Fibroblast of lung (primary cell): ENCODE measurements at regions not wholly inside any gene's neighbourhood (a gene's known extent, or its start where the extent isn't known, plus 50 kb on each side); places are given as distances from the start of the nearest gene placed in this dataset.

Source experiments
- DNase-seq, 2 donors: peaks; one replicate each; pipeline versions ENCODE4 v3.0.0 to v3.0.0-alpha.2; 2010; ENCODE audit warnings: low read depth in 2 of 2
- H2AFZ ChIP-seq: 2 replicates; pipeline ENCODE4 v1.5.1; 2012; ENCODE audit warnings: low read length, control low read depth, inconsistent platforms
- H3K27ac ChIP-seq: 2 replicates; pipeline ENCODE4 v1.5.1; 2011; ENCODE audit warnings: low read length, control low read depth; ENCODE audit not compliant: insufficient read depth
- H3K27me3 ChIP-seq: 2 replicates; pipeline ENCODE4 v1.5.1; 2011; ENCODE audit warnings: mild to moderate bottlenecking, low read length; ENCODE audit not compliant: control insufficient read depth, insufficient read depth
- H3K36me3 ChIP-seq: 2 replicates; pipeline ENCODE4 v1.5.1; 2011; ENCODE audit warnings: low read length; ENCODE audit not compliant: control insufficient read depth, insufficient read depth
- H3K4me1 ChIP-seq: 2 replicates; pipeline ENCODE4 v1.5.1; 2011; ENCODE audit warnings: low read length; ENCODE audit not compliant: control insufficient read depth, insufficient read depth; ENCODE audit errors: extremely low read depth
- H3K4me2 ChIP-seq: 2 replicates; pipeline ENCODE4 v1.5.1; 2011; ENCODE audit warnings: low read length, control low read depth; ENCODE audit not compliant: insufficient read depth; ENCODE audit errors: extremely low read depth
- H3K4me3 ChIP-seq, 4 experiments: fragments of 200-600 bp in 1 of 4; sonication (generic) in 1 of 4; replicated peaks in 1 of 4; 2 replicates each; pipeline ENCODE4 v1.5.1; 2011 to 2016; ENCODE audit warnings: low read length in 4 of 4, low read depth in 3 of 4, mild to moderate bottlenecking in 3 of 4, control low read depth in 2 of 4, inconsistent platforms in 1 of 4, mixed read lengths in 1 of 4; ENCODE audit not compliant: insufficient read depth in 1 of 4; ENCODE audit errors: control extremely low read depth in 1 of 4
- H3K79me2 ChIP-seq: 2 replicates; pipeline ENCODE4 v1.5.1; 2012; ENCODE audit warnings: mild to moderate bottlenecking, low read length, inconsistent platforms; ENCODE audit not compliant: control insufficient read depth, insufficient read depth
- H3K9ac ChIP-seq: 2 replicates; pipeline ENCODE4 v1.5.1; 2011; ENCODE audit warnings: mild to moderate bottlenecking, low read length, control low read depth; ENCODE audit not compliant: insufficient read depth
- H3K9me3 ChIP-seq: 2 replicates; pipeline ENCODE4 v1.5.1; 2012; ENCODE audit warnings: low read depth, low read length; ENCODE audit not compliant: control insufficient read depth, insufficient read depth
- H4K20me1 ChIP-seq: 2 replicates; pipeline ENCODE4 v1.5.1; 2011; ENCODE audit warnings: low read length; ENCODE audit not compliant: control insufficient read depth, insufficient read depth; ENCODE audit errors: extremely low read depth
- CTCF ChIP-seq, 2 donors: IDR thresholded peaks in 1 of 2; conservative IDR thresholded peaks in 1 of 2; 1 replicate in 1 of 2; 2 replicates in 1 of 2; pipeline ENCODE4 v1.5.1; 2011 to 2012; ENCODE audit warnings: low read length in 2 of 2, control low read depth in 1 of 2, inconsistent platforms in 1 of 2, low read depth in 1 of 2, mild to moderate bottlenecking in 1 of 2
- EZH2 ChIP-seq: IDR thresholded peaks from 2 replicates; pipeline ENCODE4 v1.5.1; 2012; ENCODE audit warnings: low read length, control low read depth, mild to moderate bottlenecking; ENCODE audit errors: missing control alignments

- Histone ChIP-seq H3K27me3 (no peaks in the 10 kb centered on the region), H3K27ac (no peak overlapping the region), H2AFZ (no peak overlapping the region), H3K4me2 (no peak overlapping the region), H3K36me3 (no peaks in the 10 kb centered on the region), H3K4me1 (no peaks in the 10 kb centered on the region), H4K20me1 (peaks cover 2% of the 10 kb centered on the region), H3K9me3 (no peaks in the 10 kb centered on the region), H3K4me3 (no peak overlapping the region), H3K9ac (no peak overlapping the region), H3K79me2 (no peaks in the 10 kb centered on the region)
- no peak for TF ChIP-seq EZH2
- no peak for TF ChIP-seq CTCF (conservative IDR thresholded peaks at IDR 0.05 in 1 of 2, IDR thresholded peaks at IDR 0.05 in 1 of 2; ENCODE audit: low read depth in 1 of 2, low read length in 2 of 2)
- DNase-seq, result no peak
These were observed 222.5 kb downstream of the SQOR start for GRCh38 chr15:45857291-45857690.

GRCh38 chr15:45858491-45858890 is 223.7 kb downstream of the SQOR start:
- H3K27ac ChIP-seq, result no peak overlapping the region
- no peak overlapping the region for H2AFZ ChIP-seq
- H4K20me1 ChIP-seq, result peaks cover under 1% of the 10 kb centered on the region
- no peak for TF ChIP-seq CTCF (conservative IDR thresholded peaks at IDR 0.05 in 1 of 2, IDR thresholded peaks at IDR 0.05 in 1 of 2; ENCODE audit: low read depth in 1 of 2, low read length in 2 of 2)
- no peak for TF ChIP-seq EZH2
- no peak overlapping the region for H3K4me2 ChIP-seq
- DNase-seq, result no peak
- H3K79me2 ChIP-seq, result no peaks in the 10 kb centered on the region
- H3K4me3 ChIP-seq, result no peak overlapping the region
- no peaks in the 10 kb centered on the region for H3K9me3 ChIP-seq
- H3K36me3 ChIP-seq, result no peaks in the 10 kb centered on the region
- H3K9ac ChIP-seq, result no peak overlapping the region
- H3K27me3 ChIP-seq, result no peaks in the 10 kb centered on the region
- no peaks in the 10 kb centered on the region for H3K4me1 ChIP-seq

- Histone ChIP-seq H4K20me1 (no peaks in the 10 kb centered on the region), H2AFZ (no peak overlapping the region), H3K4me2 (no peak overlapping the region), H3K4me1 (no peaks in the 10 kb centered on the region), H3K9ac (no peak overlapping the region), H3K79me2 (no peaks in the 10 kb centered on the region), H3K9me3 (no peaks in the 10 kb centered on the region), H3K36me3 (no peaks in the 10 kb centered on the region), H3K27ac (no peak overlapping the region), H3K27me3 (no peaks in the 10 kb centered on the region), H3K4me3 (no peak overlapping the region)
- TF ChIP-seq EZH2, result no peak
- no peak for DNase-seq
These were observed 227.2 kb downstream of the SQOR start for GRCh38 chr15:45862034-45862433.
